ENCODE measurements at regions not wholly inside any gene's neighbourhood (a gene's known extent, or its start where the extent isn't known, plus 50 kb on each side); places are given as distances from the start of the nearest gene placed in this dataset.

GRCh38 chr4:57426779-57427395 is 316.7 kb upstream of the IGFBP7 start:
- TF ChIP-seq, protein P1, sequence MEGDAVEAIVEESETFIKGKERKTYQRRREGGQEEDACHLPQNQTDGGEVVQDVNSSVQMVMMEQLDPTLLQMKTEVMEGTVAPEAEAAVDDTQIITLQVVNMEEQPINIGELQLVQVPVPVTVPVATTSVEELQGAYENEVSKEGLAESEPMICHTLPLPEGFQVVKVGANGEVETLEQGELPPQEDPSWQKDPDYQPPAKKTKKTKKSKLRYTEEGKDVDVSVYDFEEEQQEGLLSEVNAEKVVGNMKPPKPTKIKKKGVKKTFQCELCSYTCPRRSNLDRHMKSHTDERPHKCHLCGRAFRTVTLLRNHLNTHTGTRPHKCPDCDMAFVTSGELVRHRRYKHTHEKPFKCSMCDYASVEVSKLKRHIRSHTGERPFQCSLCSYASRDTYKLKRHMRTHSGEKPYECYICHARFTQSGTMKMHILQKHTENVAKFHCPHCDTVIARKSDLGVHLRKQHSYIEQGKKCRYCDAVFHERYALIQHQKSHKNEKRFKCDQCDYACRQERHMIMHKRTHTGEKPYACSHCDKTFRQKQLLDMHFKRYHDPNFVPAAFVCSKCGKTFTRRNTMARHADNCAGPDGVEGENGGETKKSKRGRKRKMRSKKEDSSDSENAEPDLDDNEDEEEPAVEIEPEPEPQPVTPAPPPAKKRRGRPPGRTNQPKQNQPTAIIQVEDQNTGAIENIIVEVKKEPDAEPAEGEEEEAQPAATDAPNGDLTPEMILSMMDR (IDR thresholded peaks at IDR 0.05; ENCODE audit: low read depth, low read length, missing control alignments): peak; percentile 87
- no peak overlapping the region for H3K4me3 ChIP-seq (ENCODE audit: low read depth, low read length)
- in situ Hi-C loops (cut with HindIII; ENCODE audit: low sequenced_read_pairs): no loop called here
- DNase-seq (ENCODE audit: low read depth): peak; percentile 54

DNA sequence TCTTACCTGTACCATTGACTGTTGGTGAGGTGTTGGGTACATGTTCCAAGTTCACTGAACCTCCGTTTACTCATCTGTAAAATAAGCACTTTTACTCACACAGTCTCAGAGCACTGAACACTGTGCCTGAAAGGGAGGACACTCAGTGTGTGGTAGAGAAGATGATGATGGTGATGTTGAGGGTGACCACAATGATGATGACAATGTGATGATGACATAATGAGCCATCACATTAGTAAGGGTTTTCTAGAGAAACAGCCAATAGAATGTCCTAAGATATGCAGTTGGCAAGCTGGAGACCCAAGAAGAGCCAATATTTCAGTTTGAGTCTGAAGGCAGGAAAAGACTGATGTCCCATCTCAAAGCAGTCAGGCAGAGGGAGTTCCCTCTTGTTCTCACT is 315.4 kb upstream of the IGFBP7 start:
- no peak overlapping the region for H3K4me3 ChIP-seq (ENCODE audit: low read depth, low read length)
- in situ Hi-C loops (cut with HindIII; ENCODE audit: low sequenced_read_pairs): no loop called here
- no peak for DNase-seq (ENCODE audit: low read depth)

DNA sequence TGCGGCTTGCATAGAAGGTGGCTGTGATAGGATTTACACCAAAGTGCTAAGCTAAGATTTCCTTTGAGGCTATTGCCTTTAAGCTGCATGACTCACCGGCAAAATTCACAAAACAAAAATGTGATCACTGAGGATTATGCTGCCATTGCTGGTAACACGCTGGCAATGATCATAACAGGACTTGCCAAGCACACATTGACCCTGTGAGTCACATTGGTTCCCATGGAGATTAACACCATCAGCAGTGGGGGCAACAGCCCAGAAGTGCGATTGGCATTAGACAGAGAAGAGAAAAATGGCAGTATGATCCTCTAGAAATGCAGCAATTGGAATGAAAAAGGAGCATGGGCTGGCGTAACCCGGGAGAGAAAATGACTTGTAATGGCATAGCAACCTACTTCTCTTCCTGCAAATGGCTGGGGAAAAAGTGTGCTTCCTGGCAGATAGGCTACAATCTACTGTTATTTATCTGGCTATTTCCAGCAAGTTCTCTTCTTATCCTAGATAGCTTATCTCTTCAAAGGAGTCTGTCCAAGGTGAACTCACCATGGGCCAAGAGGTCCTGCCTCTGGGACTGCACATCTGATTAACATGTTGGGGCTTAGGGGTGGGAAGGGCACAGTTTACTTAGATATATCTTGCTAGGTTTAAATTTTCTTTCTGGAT is 314.2 kb upstream of the IGFBP7 start:
- TF ChIP-seq, protein P1 (IDR thresholded peaks at IDR 0.05; ENCODE audit: low read depth, low read length, missing control alignments): no peak
- in situ Hi-C loops (cut with HindIII; ENCODE audit: low sequenced_read_pairs): no loop called here
- H3K4me3 ChIP-seq (ENCODE audit: low read depth, low read length): no peak overlapping the region
- DNase-seq (ENCODE audit: low read depth): peak; percentile 93

More for the DNA sequence above, 315.4 kb upstream of the IGFBP7 start:
- TF ChIP-seq, protein P1 (IDR thresholded peaks at IDR 0.05; ENCODE audit: low read depth, low read length, missing control alignments): no peak

DNA sequence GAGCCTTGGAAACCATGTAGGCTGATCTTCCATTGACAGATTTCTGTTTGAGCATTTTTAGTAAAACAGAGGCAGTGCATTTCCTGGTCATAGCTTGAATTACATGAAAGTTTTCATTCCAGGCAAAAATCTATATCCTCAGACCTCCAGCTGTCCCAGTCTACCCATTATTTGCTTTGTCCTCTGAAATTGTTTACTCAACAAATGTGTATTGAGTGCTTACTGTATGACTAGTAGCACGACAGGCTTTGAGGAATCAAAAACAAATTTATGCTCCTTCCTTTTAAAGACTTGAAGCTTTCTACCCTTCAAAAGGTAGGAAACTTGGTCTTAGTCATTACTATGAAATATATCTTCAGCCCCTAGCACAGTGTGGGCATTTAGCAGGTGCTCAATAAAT is 307.9 kb upstream of the IGFBP7 start:
- DNase-seq (ENCODE audit: low read depth): no peak
- TF ChIP-seq, protein P1 (IDR thresholded peaks at IDR 0.05; ENCODE audit: low read depth, low read length, missing control alignments): no peak
- in situ Hi-C loops (cut with HindIII; ENCODE audit: low sequenced_read_pairs): no loop called here
- H3K4me3 ChIP-seq (ENCODE audit: low read depth, low read length): no peak overlapping the region

- H3K4me3 ChIP-seq (ENCODE audit: low read depth, low read length): no peak overlapping the region
- TF ChIP-seq, protein P1 (IDR thresholded peaks at IDR 0.05; ENCODE audit: low read depth, low read length, missing control alignments): no peak
- in situ Hi-C loops (cut with HindIII; ENCODE audit: low sequenced_read_pairs): no loop called here
- DNase-seq (ENCODE audit: low read depth): no peak
Observed at GRCh38 chr4:57412259-57413054, 302.3 kb upstream of the IGFBP7 start.

DNA sequence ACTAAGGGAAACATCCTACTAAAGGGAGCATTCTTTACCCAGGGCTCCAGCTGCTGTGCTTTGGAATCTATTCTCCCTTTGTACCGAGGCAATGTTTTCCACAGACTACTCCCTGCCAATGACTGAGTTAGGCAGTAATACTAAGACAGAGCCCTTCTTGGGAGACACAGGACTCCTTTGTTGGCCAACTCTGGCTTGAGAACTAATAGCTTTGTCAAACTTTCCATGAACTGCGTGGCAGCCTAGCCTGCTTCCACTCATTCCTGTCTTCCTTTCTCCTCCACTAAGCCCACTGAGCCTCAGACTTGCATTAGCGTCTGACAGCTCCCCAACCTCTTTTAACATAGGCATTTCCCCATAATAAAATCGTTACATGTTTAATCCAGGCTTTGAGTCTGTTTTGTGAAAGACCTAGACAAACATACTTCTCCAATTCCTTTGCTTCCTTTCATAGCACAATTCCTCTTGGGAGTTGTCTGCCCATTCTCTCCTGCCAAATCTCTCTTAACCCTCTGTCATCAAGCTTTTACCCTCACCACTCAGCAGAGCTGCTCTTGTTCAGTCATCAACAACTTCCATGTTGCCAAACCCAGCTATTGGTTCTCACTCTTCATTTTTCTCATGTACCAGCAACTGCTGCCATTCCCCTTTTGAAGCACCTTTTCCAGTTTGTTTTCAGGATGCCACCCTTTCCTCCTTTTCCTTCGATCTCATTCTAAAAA is 300.3 kb upstream of the IGFBP7 start:
- no peak overlapping the region for H3K4me3 ChIP-seq (ENCODE audit: low read depth, low read length)
- in situ Hi-C loops (cut with HindIII; ENCODE audit: low sequenced_read_pairs): no loop called here
- no peak for DNase-seq (ENCODE audit: low read depth)
- TF ChIP-seq, protein P1 (IDR thresholded peaks at IDR 0.05; ENCODE audit: low read depth, low read length, missing control alignments): no peak
